GM12874 (cell line): ENCODE measurements at regions not wholly inside any gene's neighbourhood (a gene's known extent, or its start where the extent isn't known, plus 50 kb on each side); places are given as distances from the start of the nearest gene placed in this dataset.
A peak's percentile ranks its signal among the peaks of the same experiment; 100 is the strongest.

Experiments
- CTCF ChIP-seq: IDR thresholded peaks from 2 replicates; pipeline ENCODE4 v1.5.1; 2011; ENCODE audit warnings: low read depth, mild to moderate bottlenecking, control low read depth, low read length, moderate library complexity; ENCODE audit not compliant: insufficient read depth

- no peak for TF ChIP-seq CTCF
Observed at GRCh38 chr15:47366884-47367283, 350.4 kb upstream of the SEMA6D start.

- TF ChIP-seq CTCF = no peak
Observed at GRCh38 chr15:47367726-47368390, 349.4 kb upstream of the SEMA6D start.

GRCh38 chr15:47371939-47372338 is 345.4 kb upstream of the SEMA6D start:
- no peak for TF ChIP-seq CTCF

GRCh38 chr15:47374222-47374621 is 343.1 kb upstream of the SEMA6D start:
- 0 out of 2 replicates have a peak, but pooled peaks have one; percentile 4 for TF ChIP-seq CTCF

- TF ChIP-seq CTCF = no peak
Observed at GRCh38 chr15:47376190-47376589, 341.1 kb upstream of the SEMA6D start.

GRCh38 chr15:47377465-47377864 is 339.8 kb upstream of the SEMA6D start:
- TF ChIP-seq CTCF = no peak

GRCh38 chr15:47378527-47378926 is 338.8 kb upstream of the SEMA6D start:
- no peak for TF ChIP-seq CTCF
